ENCODE measurements at regions not wholly inside any gene's neighbourhood (a gene's known extent, or its start where the extent isn't known, plus 50 kb on each side); places are given as distances from the start of the nearest gene placed in this dataset.

DNA sequence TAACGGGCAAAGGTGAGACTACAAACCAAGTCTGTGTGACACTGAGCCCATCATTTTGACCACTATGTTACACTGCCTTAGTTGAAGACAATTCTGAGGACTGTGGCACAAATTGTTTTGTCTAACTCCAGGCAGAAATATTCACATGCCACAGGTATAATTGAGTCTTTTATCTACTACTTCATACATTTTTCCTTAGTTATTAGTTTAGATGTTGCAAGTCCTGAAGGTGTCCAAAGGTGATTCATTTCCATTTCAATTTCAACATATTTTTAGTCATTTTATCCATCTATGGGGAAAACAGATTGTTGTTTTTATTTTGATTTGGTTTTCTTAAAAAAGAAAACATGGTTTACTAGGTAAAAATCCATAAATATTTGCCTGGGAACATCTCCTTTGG lies 341.7 kb upstream of the SMIM31 start:
- no peaks in the 10 kb centered on the region for H3K4me1 ChIP-seq
- intact Hi-C loops (cut with DNase I), result no loop called here
- H3K4me3 ChIP-seq, result no peak overlapping the region
- DNase-seq (ENCODE audit: extremely low spot score in 2 of 2), result no peak
- no peak overlapping the region for H3K27ac ChIP-seq
- no peaks in the 10 kb centered on the region for H3K36me3 ChIP-seq
- TF ChIP-seq POLR2AphosphoS5 (IDR thresholded peaks at IDR 0.05; ENCODE audit: insufficient read depth in 1 of 2, low read depth in 1 of 2), result no peak
- TF ChIP-seq, protein P1, sequence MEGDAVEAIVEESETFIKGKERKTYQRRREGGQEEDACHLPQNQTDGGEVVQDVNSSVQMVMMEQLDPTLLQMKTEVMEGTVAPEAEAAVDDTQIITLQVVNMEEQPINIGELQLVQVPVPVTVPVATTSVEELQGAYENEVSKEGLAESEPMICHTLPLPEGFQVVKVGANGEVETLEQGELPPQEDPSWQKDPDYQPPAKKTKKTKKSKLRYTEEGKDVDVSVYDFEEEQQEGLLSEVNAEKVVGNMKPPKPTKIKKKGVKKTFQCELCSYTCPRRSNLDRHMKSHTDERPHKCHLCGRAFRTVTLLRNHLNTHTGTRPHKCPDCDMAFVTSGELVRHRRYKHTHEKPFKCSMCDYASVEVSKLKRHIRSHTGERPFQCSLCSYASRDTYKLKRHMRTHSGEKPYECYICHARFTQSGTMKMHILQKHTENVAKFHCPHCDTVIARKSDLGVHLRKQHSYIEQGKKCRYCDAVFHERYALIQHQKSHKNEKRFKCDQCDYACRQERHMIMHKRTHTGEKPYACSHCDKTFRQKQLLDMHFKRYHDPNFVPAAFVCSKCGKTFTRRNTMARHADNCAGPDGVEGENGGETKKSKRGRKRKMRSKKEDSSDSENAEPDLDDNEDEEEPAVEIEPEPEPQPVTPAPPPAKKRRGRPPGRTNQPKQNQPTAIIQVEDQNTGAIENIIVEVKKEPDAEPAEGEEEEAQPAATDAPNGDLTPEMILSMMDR (IDR thresholded peaks at IDR 0.05), result no peak
- no peak for TF ChIP-seq POLR2A (IDR thresholded peaks at IDR 0.05)
- H3K9me3 ChIP-seq, result no peaks in the 10 kb centered on the region
- no peaks in the 10 kb centered on the region for H3K27me3 ChIP-seq

DNA sequence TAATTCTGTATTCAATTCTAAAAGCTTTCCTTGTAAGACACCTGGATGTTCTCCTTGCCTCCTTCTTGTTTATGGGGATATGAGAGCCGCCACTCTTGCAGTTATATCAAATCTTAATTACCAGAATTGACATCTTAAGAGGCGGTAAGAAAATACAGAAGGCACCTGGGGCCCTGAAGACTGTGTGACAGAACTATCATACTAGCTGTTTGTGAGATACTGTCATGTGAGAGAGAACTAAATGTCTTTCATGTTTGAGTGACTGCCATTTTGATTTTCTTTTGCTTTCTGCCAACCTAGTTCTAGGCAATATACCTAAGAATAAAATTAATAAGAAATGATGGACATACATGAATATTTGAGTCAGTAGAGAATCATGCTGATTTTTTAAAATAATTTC lies 340.2 kb upstream of the SMIM31 start:
- intact Hi-C loops (cut with DNase I), result no loop called here
- H3K36me3 ChIP-seq, result no peaks in the 10 kb centered on the region
- TF ChIP-seq, protein P1 (IDR thresholded peaks at IDR 0.05), result no peak
- TF ChIP-seq POLR2AphosphoS5 (IDR thresholded peaks at IDR 0.05; ENCODE audit: insufficient read depth in 1 of 2, low read depth in 1 of 2) (no peak), POLR2A (IDR thresholded peaks at IDR 0.05) (no peak)
- DNase-seq (ENCODE audit: extremely low spot score in 2 of 2), result no peak
- H3K27me3 ChIP-seq, result no peaks in the 10 kb centered on the region
- no peak overlapping the region for H3K4me3 ChIP-seq
- no peaks in the 10 kb centered on the region for H3K4me1 ChIP-seq
- no peaks in the 10 kb centered on the region for H3K9me3 ChIP-seq
- H3K27ac ChIP-seq, result no peak overlapping the region

DNA sequence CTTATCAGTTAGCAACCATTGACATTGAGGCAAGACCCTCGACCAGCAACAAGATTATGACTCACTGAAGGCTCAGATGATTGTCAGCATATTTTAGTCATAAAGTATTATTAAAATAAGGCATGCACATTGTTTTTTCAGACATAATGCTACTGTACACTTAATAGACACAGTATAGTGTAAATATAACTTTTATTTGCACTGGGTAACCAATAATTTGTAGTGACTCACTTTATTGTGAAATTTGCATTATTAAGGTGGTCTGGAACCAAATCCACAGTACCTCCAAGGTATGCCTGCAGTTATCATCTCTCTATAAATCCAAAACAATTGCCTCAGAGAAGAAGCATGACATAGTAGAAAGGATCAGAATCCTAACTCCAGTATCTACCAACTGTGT lies 330.1 kb upstream of the SMIM31 start:
- Histone ChIP-seq H3K27me3 (no peaks in the 10 kb centered on the region), H3K36me3 (no peaks in the 10 kb centered on the region), H3K4me1 (no peaks in the 10 kb centered on the region), H3K27ac (no peak overlapping the region), H3K9me3 (no peaks in the 10 kb centered on the region), H3K4me3 (no peak overlapping the region)
- TF ChIP-seq, protein P1 (IDR thresholded peaks at IDR 0.05), result no peak
- TF ChIP-seq POLR2A (IDR thresholded peaks at IDR 0.05) (no peak), POLR2AphosphoS5 (IDR thresholded peaks at IDR 0.05; ENCODE audit: insufficient read depth in 1 of 2, low read depth in 1 of 2) (no peak)
- no peak for DNase-seq (ENCODE audit: extremely low spot score in 2 of 2)
- intact Hi-C loops (cut with DNase I), result no loop called here

DNA sequence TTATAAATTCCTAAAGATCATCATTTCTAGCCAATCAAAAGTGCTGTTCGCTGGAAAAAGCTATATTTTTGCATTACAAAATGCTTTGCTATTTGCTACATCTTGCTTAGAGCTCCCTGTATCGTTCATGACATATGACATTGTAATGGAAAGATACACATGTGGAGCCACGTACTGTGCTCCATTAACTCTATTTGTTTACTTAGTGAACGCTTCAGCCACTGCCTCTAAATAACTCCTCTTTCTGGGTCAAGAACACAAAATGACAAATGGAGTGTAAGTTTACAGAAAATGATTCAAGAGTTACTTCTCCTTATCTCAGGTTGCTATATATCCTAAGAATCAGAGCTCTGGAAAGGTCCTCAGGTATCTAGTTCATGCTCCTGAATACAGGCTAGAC lies 329.1 kb upstream of the SMIM31 start:
- TF ChIP-seq POLR2A (IDR thresholded peaks at IDR 0.05) (no peak), POLR2AphosphoS5 (IDR thresholded peaks at IDR 0.05; ENCODE audit: insufficient read depth in 1 of 2, low read depth in 1 of 2) (no peak)
- TF ChIP-seq, protein P1 (IDR thresholded peaks at IDR 0.05), result no peak
- DNase-seq (ENCODE audit: extremely low spot score in 2 of 2), result no peak
- H3K4me3 ChIP-seq, result no peak overlapping the region
- H3K27ac ChIP-seq, result no peak overlapping the region
- no peaks in the 10 kb centered on the region for H3K36me3 ChIP-seq
- no peaks in the 10 kb centered on the region for H3K27me3 ChIP-seq
- H3K4me1 ChIP-seq, result no peaks in the 10 kb centered on the region
- no peaks in the 10 kb centered on the region for H3K9me3 ChIP-seq
- intact Hi-C loops (cut with DNase I), result no loop called here

DNA sequence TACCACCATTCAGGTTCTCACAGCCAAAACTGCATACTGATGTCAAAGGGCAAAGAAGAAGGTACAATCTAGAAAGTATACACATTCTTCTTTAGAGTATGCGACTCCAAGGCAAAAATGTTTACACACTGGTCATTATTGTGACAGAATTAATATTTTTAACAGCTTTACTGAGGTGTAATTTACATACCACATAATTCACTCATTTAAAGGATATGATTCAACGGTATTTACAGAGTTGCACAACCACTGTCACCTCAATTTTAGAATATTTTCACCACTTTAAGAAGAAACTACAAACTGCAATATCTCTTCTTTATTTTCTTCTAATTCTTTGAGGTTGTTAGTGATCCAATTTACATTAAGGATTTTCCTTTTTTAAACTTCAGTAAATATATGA lies 325.4 kb upstream of the SMIM31 start:
- Histone ChIP-seq H3K9me3 (no peaks in the 10 kb centered on the region), H3K27me3 (no peaks in the 10 kb centered on the region), H3K4me3 (no peak overlapping the region), H3K4me1 (no peaks in the 10 kb centered on the region), H3K27ac (no peak overlapping the region), H3K36me3 (no peaks in the 10 kb centered on the region)
- intact Hi-C loops (cut with DNase I), result no loop called here
- TF ChIP-seq POLR2AphosphoS5 (IDR thresholded peaks at IDR 0.05; ENCODE audit: insufficient read depth in 1 of 2, low read depth in 1 of 2) (no peak), POLR2A (IDR thresholded peaks at IDR 0.05) (no peak)
- TF ChIP-seq, protein P1 (IDR thresholded peaks at IDR 0.05), result no peak
- no peak for DNase-seq (ENCODE audit: extremely low spot score in 2 of 2)

Data from vagina (tissue), 2 donors.